ENCODE measurements at regions not wholly inside any gene's neighbourhood (a gene's known extent, or its start where the extent isn't known, plus 50 kb on each side); places are given as distances from the start of the nearest gene placed in this dataset.
"Not testable (repeated sequence)": the region's sequence is repeated elsewhere in the genome, so short reads cannot be mapped to it uniquely, and the experiment has no call there.

GRCh38 chr3:182508919-182509711 is 284.2 kb upstream of the ATP11B start:
- Histone ChIP-seq H3K27ac (peak overlapping the region; percentile 36 to 87), H3K4me1 (replicated peaks in 1 of 2) (peaks cover 35 to 38% of the 10 kb centered on the region in 2 donors), H3K4me3 (peak overlapping the region in 2 of 5 donors; percentile 14 to 15)
- 0 to 14% (median 2%) methylated on average over 3 to 9 of the region's 13 CpGs for WGBS, 10 experiments
- peak in 5 of 8 experiments; percentile 59 to 70 (median 61) for ATAC-seq (replicated peaks in 6 of 8)
- in situ Hi-C loops (cut with MboI; ENCODE audit: low pct_unique_long_range_greater_than_20kb in 2 of 9, low sequenced_read_pairs in 9 of 9, unreplicated experiment in 9 of 9), result no loop called here

GRCh38 chr3:182509844-182510460 is 283.4 kb upstream of the ATP11B start:
- no peak overlapping the region for H3K4me3 ChIP-seq

DNA sequence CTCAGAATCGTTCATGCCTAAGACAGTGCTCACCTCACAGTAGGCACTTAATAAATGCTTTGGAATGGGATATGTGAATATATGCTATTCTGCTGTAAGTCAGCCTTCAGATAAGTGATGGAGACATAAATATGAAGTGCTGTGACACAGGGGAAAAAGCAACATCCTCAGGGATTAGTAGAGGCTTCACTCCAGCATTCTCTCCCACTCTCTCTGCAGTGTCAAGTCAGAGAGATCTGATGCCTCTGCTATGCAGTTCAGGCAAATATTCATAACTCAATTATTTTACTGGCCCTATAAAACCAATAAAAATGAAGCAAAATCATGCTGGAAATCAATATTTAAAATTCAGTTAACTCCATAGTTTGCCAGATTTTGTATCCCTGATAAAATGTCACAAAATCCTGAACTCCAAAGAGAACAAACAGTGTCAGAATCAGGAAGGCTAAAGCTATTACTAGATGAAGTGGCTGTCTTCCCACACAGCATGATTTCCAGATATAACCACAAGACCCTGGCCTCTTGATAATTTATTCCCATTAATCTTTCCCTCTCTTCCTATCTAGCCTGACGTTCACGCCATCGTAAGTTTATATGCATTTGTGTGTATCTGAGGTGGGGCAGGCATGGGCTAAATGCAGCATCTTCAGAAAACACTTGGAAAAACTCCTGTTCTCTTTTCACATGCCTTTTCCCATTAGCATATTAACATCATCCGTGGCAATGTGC is 278.9 kb upstream of the ATP11B start:
- Histone ChIP-seq H3K4me3 (no peak overlapping the region), H3K4me1 (replicated peaks in 1 of 2) (peaks cover 34 to 55% of the 10 kb centered on the region in 2 donors), H3K27ac (no peak overlapping the region)
- in situ Hi-C loops (cut with MboI; ENCODE audit: low pct_unique_long_range_greater_than_20kb in 2 of 9, low sequenced_read_pairs in 9 of 9, unreplicated experiment in 9 of 9), result no loop called here
- 10 to 100% (median 45%) methylated on average over 1 to 5 of the region's 5 CpGs for WGBS, 10 experiments
- peak in 5 of 8 experiments; percentile 38 to 70 (median 60) for ATAC-seq (replicated peaks in 6 of 8)

More at GRCh38 chr3:182509844-182510460, 283.4 kb upstream of the ATP11B start:
- 0 to 43% (median 29%) methylated on average over 1 of the region's 1 CpG; no CpG with 5 or more reads in 5 of the 10 experiments for WGBS, 10 experiments
- in situ Hi-C loops (cut with MboI; ENCODE audit: low pct_unique_long_range_greater_than_20kb in 2 of 9, low sequenced_read_pairs in 9 of 9, unreplicated experiment in 9 of 9), result no loop called here
- ATAC-seq (replicated peaks in 6 of 8), result no peak
- Histone ChIP-seq H3K27ac (peak overlapping the region in 1 of 2 donors; percentile 87), H3K4me1 (replicated peaks in 1 of 2) (peaks cover 39 to 44% of the 10 kb centered on the region in 2 donors)

DNA sequence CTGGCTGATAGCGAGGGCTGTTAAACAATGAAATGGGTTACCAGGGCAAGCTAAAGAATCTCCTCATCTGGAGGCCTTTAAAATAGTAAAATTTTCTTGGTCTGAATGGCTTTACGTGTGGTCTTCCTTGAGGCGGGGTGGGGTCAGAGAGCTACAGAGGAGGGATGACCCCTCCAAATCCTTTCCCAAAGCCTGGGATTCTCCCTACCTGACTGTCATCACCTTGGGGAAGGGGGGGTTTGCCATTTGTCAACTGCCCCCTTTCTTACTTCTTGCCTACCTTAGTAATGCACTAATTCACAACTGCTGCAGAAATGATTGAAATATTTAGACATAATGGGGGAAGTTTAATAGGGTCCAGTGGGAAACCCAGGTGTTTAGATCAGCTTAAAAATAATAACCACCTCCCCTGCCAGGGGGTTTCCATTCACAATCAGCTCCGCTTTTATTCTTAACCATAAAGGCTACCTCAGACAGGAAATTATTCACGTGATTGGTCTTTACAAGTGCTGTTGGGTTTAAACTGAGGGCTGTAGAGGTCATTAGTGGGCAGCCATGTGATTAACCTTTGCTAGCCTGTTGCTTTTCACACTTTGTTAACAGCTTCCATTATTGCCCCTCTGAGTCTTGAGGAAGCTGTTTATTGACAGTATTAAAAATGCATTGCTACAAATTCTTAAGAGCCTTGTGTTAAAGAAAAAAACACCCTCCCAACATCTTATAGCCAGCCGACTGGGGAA is 276.5 kb upstream of the ATP11B start:
- H3K4me3 ChIP-seq, result no peak overlapping the region
- H3K27ac ChIP-seq, result no peak overlapping the region
- in situ Hi-C loops (cut with MboI; ENCODE audit: low pct_unique_long_range_greater_than_20kb in 2 of 9, low sequenced_read_pairs in 9 of 9, unreplicated experiment in 9 of 9), result no loop called here
- 0 to 57% (median 27%) methylated on average over 2 to 6 of the region's 6 CpGs; no CpG with 5 or more reads in 1 of the 10 experiments for WGBS, 10 experiments
- ATAC-seq (replicated peaks in 6 of 8), result peak in 1 of 8 experiments; percentile 18
- H3K4me1 ChIP-seq (replicated peaks in 1 of 2), result peaks cover 28 to 46% of the 10 kb centered on the region in 2 donors

- in situ Hi-C loops (cut with MboI; ENCODE audit: low pct_unique_long_range_greater_than_20kb in 2 of 9, low sequenced_read_pairs in 9 of 9, unreplicated experiment in 9 of 9), result no loop called here
- ATAC-seq (replicated peaks in 6 of 8), result peak in 2 of 8 experiments; percentile 38 to 44
- H3K27ac ChIP-seq, result peak overlapping the region in 1 of 2 donors; percentile 52
- no peak overlapping the region for H3K4me3 ChIP-seq
- H3K4me1 ChIP-seq (replicated peaks in 1 of 2), result peaks cover 16 to 34% of the 10 kb centered on the region in 2 donors
- 8 to 60% (median 40%) methylated on average over 1 to 2 of the region's 2 CpGs; no CpG with 5 or more reads in 5 of the 10 experiments for WGBS, 10 experiments
Measured at GRCh38 chr3:182519569-182519968, 273.7 kb upstream of the ATP11B start.

- 12 to 100% (median 89%) methylated on average over 1 to 3 of the region's 3 CpGs; no CpG with 5 or more reads in 1 of the 10 experiments for WGBS, 10 experiments
- in situ Hi-C loops (cut with MboI; ENCODE audit: low pct_unique_long_range_greater_than_20kb in 2 of 9, low sequenced_read_pairs in 9 of 9, unreplicated experiment in 9 of 9), result no loop called here
- no peak for ATAC-seq (replicated peaks in 6 of 8)
Measured at GRCh38 chr3:182521339-182521738, 272.0 kb upstream of the ATP11B start.

GRCh38 chr3:182523424-182523823 is 269.9 kb upstream of the ATP11B start:
- 0 to 100% (median 58%) methylated on average over 1 to 2 of the region's 3 CpGs; no CpG with 5 or more reads in 6 of the 10 experiments for WGBS, 10 experiments
- H3K27ac ChIP-seq; ATAC-seq (replicated peaks in 6 of 8); in situ Hi-C loops (cut with MboI; ENCODE audit: low pct_unique_long_range_greater_than_20kb in 2 of 9, low sequenced_read_pairs in 9 of 9, unreplicated experiment in 9 of 9); H3K4me3 ChIP-seq: not testable (repeated sequence)
- H3K4me1 ChIP-seq (replicated peaks in 1 of 2), result peaks cover 9 to 18% of the 10 kb centered on the region in 2 donors

More at GRCh38 chr3:182521339-182521738, 272.0 kb upstream of the ATP11B start:
- peaks cover 15 to 39% of the 10 kb centered on the region in 2 donors for H3K4me1 ChIP-seq (replicated peaks in 1 of 2)
- no peak overlapping the region for H3K27ac ChIP-seq
- no peak overlapping the region for H3K4me3 ChIP-seq

DNA sequence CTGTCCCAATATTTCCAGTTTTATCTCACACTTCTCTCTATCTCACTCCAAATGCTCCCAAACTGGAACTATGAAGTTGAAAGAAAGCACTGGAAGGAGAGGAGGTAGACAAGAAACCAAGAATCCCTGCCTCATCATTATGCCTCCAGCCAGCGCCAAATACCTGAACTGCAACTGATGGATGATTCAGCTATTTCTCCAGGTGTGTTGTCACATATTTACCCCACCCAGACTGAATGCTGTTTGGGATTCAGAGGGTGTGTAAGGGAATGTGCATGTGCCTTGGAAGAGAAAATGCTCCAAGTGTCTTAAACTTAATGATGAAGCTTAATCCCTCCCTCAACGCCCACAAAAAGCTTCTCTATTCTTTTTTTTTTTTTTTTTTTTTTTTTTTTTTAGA is 269.5 kb upstream of the ATP11B start:
- no peak for ATAC-seq (replicated peaks in 6 of 8)
- 0 to 100% (median 77%) methylated on average over 1 to 2 of the region's 2 CpGs; no CpG with 5 or more reads in 2 of the 10 experiments for WGBS, 10 experiments

GRCh38 chr3:182524711-182525401 is 268.4 kb upstream of the ATP11B start:
- 13 to 80% (median 61%) methylated on average over 1 to 5 of the region's 5 CpGs; no CpG with 5 or more reads in 2 of the 10 experiments for WGBS, 10 experiments
- in situ Hi-C loops (cut with MboI; ENCODE audit: low pct_unique_long_range_greater_than_20kb in 2 of 9, low sequenced_read_pairs in 9 of 9, unreplicated experiment in 9 of 9), result no loop called here
- no peak for ATAC-seq (replicated peaks in 6 of 8)
- Histone ChIP-seq H3K27ac (no peak overlapping the region), H3K4me3 (no peak overlapping the region), H3K4me1 (replicated peaks in 1 of 2) (peaks cover 5 to 15% of the 10 kb centered on the region in 2 donors)

More for the DNA sequence above, 269.5 kb upstream of the ATP11B start:
- Histone ChIP-seq H3K4me1 (replicated peaks in 1 of 2) (peaks cover 9 to 20% of the 10 kb centered on the region in 2 donors), H3K27ac (no peak overlapping the region), H3K4me3 (no peak overlapping the region)
- in situ Hi-C loops (cut with MboI; ENCODE audit: low pct_unique_long_range_greater_than_20kb in 2 of 9, low sequenced_read_pairs in 9 of 9, unreplicated experiment in 9 of 9), result no loop called here

DNA sequence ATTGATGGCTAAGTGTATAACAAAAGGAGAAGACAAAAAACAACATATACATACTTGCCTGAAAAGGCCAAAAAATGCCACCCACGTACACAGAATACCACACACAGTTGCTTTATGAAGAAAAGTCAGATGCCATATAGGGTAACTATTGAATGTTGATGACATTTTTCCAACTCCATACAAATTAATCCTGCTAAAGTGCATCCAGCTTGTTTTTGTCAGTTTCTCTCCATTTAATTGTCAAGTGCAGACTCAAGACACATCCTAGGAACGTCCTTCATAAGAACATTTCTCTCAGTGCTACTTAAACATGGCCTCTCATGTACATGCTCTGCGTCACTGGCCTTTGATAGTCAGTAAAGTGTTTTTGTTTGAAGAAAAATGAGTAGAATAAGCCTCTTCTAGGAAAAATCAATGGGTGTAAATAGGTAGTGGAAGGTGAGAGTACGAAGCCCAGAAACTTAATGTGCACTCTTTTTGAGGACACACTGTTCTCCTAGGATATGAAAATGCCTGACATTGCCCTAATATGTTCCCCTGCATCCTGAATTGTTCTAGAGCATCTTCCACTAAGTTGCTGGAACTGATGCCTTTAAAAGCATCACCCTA is 267.4 kb upstream of the ATP11B start:
- peaks cover 5 to 15% of the 10 kb centered on the region in 2 donors for H3K4me1 ChIP-seq (replicated peaks in 1 of 2)
- no peak overlapping the region for H3K27ac ChIP-seq
- 0 to 31% (median 12%) methylated on average over 1 to 4 of the region's 4 CpGs for WGBS, 10 experiments
- in situ Hi-C loops (cut with MboI; ENCODE audit: low pct_unique_long_range_greater_than_20kb in 2 of 9, low sequenced_read_pairs in 9 of 9, unreplicated experiment in 9 of 9), result no loop called here
- ATAC-seq (replicated peaks in 6 of 8), result peak in 1 of 8 experiments; percentile 29
- no peak overlapping the region for H3K4me3 ChIP-seq

GRCh38 chr3:182527745-182528144 is 265.6 kb upstream of the ATP11B start:
- ATAC-seq (replicated peaks in 6 of 8), result no peak
- Histone ChIP-seq H3K4me3 (no peak overlapping the region), H3K4me1 (replicated peaks in 1 of 2) (peaks cover 5 to 15% of the 10 kb centered on the region in 2 donors), H3K27ac (no peak overlapping the region)
- in situ Hi-C loops (cut with MboI; ENCODE audit: low pct_unique_long_range_greater_than_20kb in 2 of 9, low sequenced_read_pairs in 9 of 9, unreplicated experiment in 9 of 9), result no loop called here

All from motor neuron (in vitro differentiated cells).